ENCODE measurements at regions not wholly inside any gene's neighbourhood (a gene's known extent, or its start where the extent isn't known, plus 50 kb on each side); places are given as distances from the start of the nearest gene placed in this dataset.

DNA sequence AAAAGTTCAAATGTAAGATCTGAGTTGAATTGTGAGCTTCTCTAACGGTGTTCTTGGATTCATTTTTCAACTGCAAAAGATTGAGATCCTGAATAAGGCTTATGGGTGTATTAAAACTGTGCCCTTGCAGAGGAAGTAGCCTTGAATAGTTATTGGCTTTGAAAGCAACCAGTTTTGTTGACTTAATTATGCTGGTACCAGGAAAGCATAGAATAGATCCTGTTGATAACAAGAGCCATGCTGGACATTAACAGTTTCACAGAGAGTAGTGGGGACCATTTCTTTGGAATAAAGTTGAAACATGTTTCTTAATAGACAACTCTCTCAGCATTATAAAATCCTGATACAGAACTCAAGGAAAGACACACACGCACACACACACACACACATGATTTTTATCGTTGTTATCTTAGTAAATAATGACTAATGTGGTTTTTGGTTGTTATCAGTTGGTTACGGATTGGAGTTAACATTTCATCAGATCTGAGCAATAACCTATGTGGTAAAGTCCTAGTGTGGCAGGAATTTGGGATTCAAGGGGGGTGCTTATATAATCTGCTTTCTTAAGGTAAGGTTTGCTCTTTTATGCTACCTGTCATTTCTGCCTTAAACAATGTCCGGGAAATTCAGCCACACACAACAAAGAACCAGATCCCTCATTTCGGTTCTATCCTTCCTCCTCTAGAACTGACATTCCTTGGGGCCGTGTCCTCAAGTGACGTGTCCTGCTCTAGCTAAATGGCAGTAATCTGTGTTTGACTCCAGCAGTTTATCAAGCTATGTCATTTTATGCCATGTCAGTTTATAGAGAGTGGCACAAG lies 330.9 kb downstream of the CHRM3 start:
- H3K27ac ChIP-seq = no peak overlapping the region
- in situ Hi-C loops (cut with MboI; ENCODE audit: low pct_unique_long_range_greater_than_20kb in 2 of 9, low sequenced_read_pairs in 9 of 9, unreplicated experiment in 9 of 9) = no loop called here
- no peak overlapping the region for H3K4me3 ChIP-seq
- H3K4me1 ChIP-seq (replicated peaks in 1 of 2) = peaks cover 0 to 3% of the 10 kb centered on the region in 2 donors
- 10 to 100% (median 91%) methylated on average over 1 to 8 of the region's 8 CpGs; no CpG with 5 or more reads in 1 of the 10 experiments for WGBS, 10 experiments
- ATAC-seq (replicated peaks in 6 of 8) = no peak

DNA sequence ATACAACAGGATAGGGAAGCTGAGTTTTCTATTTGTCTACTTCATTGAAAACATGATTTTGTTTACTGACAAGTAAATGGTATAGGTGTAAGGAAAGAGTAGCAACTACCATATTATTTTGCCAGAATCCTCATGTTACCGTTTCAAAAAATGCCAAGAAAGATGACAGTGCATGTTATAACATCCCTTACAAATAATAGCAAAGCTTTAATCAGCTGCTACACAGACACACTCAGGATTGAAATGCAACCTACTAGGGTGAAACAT lies 331.5 kb downstream of the CHRM3 start:
- in situ Hi-C loops (cut with MboI; ENCODE audit: low pct_unique_long_range_greater_than_20kb in 2 of 9, low sequenced_read_pairs in 9 of 9, unreplicated experiment in 9 of 9) = no loop called here
- 0 to 100% (median 86%) methylated on average over 1 of the region's 1 CpG for WGBS, 10 experiments
- Histone ChIP-seq H3K4me3 (no peak overlapping the region), H3K4me1 (replicated peaks in 1 of 2) (peaks cover 0 to 3% of the 10 kb centered on the region in 2 donors), H3K27ac (no peak overlapping the region)
- ATAC-seq (replicated peaks in 6 of 8) = no peak

DNA sequence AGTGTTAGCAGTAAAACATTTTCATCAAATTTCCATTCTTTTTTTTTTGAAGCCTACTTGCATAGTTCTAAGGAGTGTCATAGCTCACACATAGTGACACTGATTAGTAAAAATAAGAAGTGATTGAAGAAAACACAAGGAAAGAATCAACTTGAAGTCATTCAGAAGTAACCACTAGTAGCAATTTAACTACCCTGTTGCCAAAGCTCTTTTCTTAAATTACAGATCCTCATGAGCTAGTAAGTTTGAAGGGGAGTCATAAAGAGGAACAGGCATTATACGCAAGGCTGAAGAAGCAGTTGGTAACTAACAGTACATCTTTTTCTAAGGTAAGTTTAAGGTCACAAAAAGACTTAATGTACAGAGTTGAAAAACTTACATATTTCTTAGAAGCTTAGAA lies 332.2 kb downstream of the CHRM3 start:
- WGBS, 10 experiments = 57 to 100% (median 90%) methylated on average over 1 of the region's 1 CpG; no CpG with 5 or more reads in 2 of the 10 experiments
- in situ Hi-C loops (cut with MboI; ENCODE audit: low pct_unique_long_range_greater_than_20kb in 2 of 9, low sequenced_read_pairs in 9 of 9, unreplicated experiment in 9 of 9) = no loop called here

DNA sequence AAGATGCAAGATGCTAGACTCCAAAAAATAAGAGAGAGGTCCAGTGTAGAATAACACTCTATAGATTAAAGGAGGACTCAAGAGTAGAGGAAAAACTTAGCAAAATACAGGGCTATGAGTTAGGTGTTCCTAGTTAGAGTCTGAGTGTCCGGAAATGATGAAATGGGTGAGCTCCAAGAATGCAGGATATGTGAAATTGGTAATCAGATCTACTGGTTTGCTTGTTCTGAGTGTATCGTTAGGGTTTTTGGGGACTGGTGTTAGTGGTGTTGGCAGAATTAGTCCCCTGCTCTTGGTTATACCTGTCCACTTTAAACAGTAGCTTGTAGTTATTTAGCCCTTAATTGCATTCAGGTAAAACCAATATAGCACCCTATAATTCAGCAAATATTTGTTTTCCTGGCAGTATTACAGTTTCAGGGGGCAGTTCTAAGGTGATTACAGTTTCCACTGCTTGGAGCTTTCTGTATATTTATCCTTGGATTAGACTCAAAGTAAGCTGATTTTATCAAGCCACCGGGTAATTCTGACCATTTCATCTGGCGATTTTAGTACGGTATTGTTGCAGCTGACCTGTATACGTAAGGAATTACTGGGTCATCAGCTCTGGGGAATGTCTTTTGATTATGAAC lies 332.7 kb downstream of the CHRM3 start:
- Histone ChIP-seq H3K27ac (no peak overlapping the region), H3K4me3 (no peak overlapping the region), H3K4me1 (replicated peaks in 1 of 2) (peaks cover 0 to 3% of the 10 kb centered on the region in 2 donors)
- WGBS, 10 experiments = 41 to 100% (median 72%) methylated on average over 1 to 6 of the region's 6 CpGs; no CpG with 5 or more reads in 1 of the 10 experiments
- in situ Hi-C loops (cut with MboI; ENCODE audit: low pct_unique_long_range_greater_than_20kb in 2 of 9, low sequenced_read_pairs in 9 of 9, unreplicated experiment in 9 of 9) = no loop called here
- ATAC-seq (replicated peaks in 6 of 8) = no peak

More for the DNA sequence above, 332.2 kb downstream of the CHRM3 start:
- Histone ChIP-seq H3K27ac (no peak overlapping the region), H3K4me1 (replicated peaks in 1 of 2) (peaks cover 0 to 3% of the 10 kb centered on the region in 2 donors), H3K4me3 (no peak overlapping the region)
- ATAC-seq (replicated peaks in 6 of 8) = no peak

DNA sequence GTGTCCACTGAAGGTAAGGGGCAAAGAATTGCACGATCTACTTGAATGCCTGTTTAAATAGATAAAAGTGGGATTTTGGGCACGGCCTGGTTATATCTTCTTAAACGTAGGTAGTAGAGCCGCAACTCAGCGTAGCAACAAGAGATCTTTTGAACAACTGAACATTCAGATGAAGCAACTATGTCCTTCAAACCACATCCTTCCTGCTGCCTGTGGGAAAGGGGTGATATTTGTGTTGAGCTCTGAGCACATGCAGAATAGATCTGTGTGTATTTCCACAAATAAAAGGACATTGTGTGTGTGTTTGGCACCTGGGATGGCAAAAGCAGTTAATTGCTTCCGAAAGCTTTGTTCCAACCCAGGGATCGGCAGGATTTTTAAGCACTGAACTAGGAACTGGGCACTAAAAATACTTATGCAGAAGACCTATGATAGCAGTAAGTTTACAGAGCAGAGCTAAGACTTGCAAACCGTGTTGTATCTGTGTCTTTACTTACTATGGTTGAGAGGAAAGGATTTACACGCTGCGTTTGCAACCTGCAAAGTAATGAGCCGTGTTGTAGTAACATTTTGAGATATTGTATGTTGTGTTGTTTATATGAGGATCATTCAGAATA lies 333.4 kb downstream of the CHRM3 start:
- Histone ChIP-seq H3K4me1 (replicated peaks in 1 of 2) (peaks cover 0 to 3% of the 10 kb centered on the region in 2 donors), H3K4me3 (no peak overlapping the region), H3K27ac (no peak overlapping the region)
- 0 to 95% (median 87%) methylated on average over 4 to 11 of the region's 11 CpGs for WGBS, 10 experiments
- in situ Hi-C loops (cut with MboI; ENCODE audit: low pct_unique_long_range_greater_than_20kb in 2 of 9, low sequenced_read_pairs in 9 of 9, unreplicated experiment in 9 of 9) = no loop called here
- no peak for ATAC-seq (replicated peaks in 6 of 8)

DNA sequence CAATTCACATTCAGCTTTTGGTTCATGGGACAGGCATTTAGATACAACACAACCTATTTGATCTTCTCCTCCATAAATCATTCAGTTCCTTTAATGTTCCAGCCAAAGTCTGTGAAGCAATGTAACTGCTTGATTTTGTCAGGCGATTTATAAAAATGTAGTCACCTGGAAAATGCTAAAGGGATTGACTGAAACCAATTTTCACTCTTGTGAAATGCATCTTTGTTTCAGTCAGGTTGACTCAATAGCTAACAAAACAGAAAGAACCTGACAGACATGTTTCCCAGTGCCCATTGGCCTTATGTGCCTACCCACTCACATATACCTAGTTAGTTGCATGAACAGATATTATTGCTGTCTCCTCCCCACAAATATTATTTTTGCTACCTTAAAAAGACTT lies 335.7 kb downstream of the CHRM3 start:
- WGBS, 10 experiments = 0 to 100% (median 83%) methylated on average over 1 of the region's 1 CpG; no CpG with 5 or more reads in 3 of the 10 experiments
- Histone ChIP-seq H3K27ac (no peak overlapping the region), H3K4me1 (replicated peaks in 1 of 2) (peaks cover 19 to 25% of the 10 kb centered on the region in 2 donors), H3K4me3 (no peak overlapping the region)
- in situ Hi-C loops (cut with MboI; ENCODE audit: low pct_unique_long_range_greater_than_20kb in 2 of 9, low sequenced_read_pairs in 9 of 9, unreplicated experiment in 9 of 9) = no loop called here
- no peak for ATAC-seq (replicated peaks in 6 of 8)

DNA sequence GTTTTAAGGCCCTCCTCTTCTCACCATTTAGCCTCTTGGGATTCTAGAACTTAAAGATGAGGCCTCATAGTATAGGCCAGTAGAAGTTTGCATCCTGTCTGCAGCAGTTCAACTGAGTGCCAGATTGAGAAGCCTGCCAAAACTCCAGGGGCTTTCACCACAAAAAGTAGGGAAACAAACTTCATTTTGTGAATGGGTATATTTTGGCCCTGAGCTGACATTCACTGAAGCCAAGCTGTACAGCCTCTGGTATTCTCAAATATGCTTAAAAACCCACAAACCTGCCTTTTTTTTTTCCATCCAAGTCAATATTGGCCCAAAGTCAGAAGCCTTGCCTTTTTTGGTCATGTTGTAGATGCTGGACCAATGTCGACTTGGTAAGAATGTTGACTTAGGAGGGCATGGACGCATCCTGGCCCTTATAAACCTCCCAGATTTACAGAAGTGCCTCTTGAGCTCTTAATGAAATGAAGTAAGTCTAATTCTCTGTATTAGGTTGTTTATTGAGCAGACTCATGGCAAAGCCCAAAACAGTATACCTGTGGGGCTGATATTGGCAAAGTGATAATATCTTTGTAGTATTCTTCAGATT lies 337.5 kb downstream of the CHRM3 start:
- no peak overlapping the region for H3K4me3 ChIP-seq
- ATAC-seq (replicated peaks in 6 of 8) = peak in 1 of 8 experiments; percentile 17
- H3K4me1 ChIP-seq (replicated peaks in 1 of 2) = peaks cover 19 to 27% of the 10 kb centered on the region in 2 donors
- in situ Hi-C loops (cut with MboI; ENCODE audit: low pct_unique_long_range_greater_than_20kb in 2 of 9, low sequenced_read_pairs in 9 of 9, unreplicated experiment in 9 of 9) = no loop called here
- no peak overlapping the region for H3K27ac ChIP-seq
- 14 to 100% (median 82%) methylated on average over 1 to 2 of the region's 2 CpGs; no CpG with 5 or more reads in 3 of the 10 experiments for WGBS, 10 experiments

DNA sequence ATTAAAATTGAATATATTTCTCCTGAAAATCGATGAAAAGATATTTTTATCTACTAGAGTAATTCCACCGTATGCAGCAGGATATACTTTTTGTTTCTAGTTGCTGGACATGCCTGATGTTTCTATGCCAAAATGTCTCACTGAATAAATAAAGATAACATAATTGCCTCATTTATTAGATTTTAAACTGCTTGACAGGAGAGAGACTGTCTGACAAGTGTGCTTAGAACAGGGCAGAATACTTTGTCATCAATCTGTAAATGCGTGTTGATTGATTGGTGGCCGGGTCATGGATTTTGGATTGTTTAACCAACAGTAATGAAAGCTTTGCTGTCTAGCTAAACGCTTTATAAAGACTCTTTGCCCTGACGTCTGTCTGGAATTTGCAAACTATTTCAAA lies 339.0 kb downstream of the CHRM3 start:
- no peak overlapping the region for H3K4me3 ChIP-seq
- peaks cover 19 to 27% of the 10 kb centered on the region in 2 donors for H3K4me1 ChIP-seq (replicated peaks in 1 of 2)
- 2 to 100% (median 75%) methylated on average over 1 to 6 of the region's 6 CpGs for WGBS, 10 experiments
- in situ Hi-C loops (cut with MboI; ENCODE audit: low pct_unique_long_range_greater_than_20kb in 2 of 9, low sequenced_read_pairs in 9 of 9, unreplicated experiment in 9 of 9) = loop anchor here in 1 of 9 experiments (25.0 kb wide), 1 partner anchor 88 kb away; no protein-coding TSS in a partner anchor
- ATAC-seq (replicated peaks in 6 of 8) = no peak
- no peak overlapping the region for H3K27ac ChIP-seq

DNA sequence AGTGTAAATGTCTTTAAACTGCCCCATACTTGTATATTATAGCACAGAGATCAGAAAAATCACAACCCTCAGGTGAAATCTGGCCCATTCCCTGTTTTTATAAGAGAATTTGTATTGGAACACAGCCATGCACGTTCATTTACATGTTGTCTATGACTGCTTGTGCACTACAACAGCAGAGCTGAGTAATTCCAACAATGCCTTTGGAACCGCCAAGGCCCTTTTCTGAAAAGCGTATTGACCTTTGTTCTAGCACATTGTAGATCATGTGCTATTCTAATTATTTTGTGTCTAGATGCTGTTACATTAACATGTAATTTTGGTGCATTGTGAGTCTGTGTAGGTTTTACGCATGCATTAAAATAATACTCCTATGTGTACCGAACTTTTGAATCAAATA lies 339.6 kb downstream of the CHRM3 start:
- Histone ChIP-seq H3K4me1 (replicated peaks in 1 of 2) (peaks cover 19 to 29% of the 10 kb centered on the region in 2 donors), H3K27ac (no peak overlapping the region), H3K4me3 (no peak overlapping the region)
- WGBS, 10 experiments = 10 to 89% (median 79%) methylated on average over 1 to 5 of the region's 5 CpGs; no CpG with 5 or more reads in 1 of the 10 experiments
- ATAC-seq (replicated peaks in 6 of 8) = peak in 5 of 8 experiments; percentile 86 to 96 (median 91)
- in situ Hi-C loops (cut with MboI; ENCODE audit: low pct_unique_long_range_greater_than_20kb in 2 of 9, low sequenced_read_pairs in 9 of 9, unreplicated experiment in 9 of 9) = loop anchor here in 1 of 9 experiments (25.0 kb wide), 1 partner anchor 89 kb away; no protein-coding TSS in a partner anchor

DNA sequence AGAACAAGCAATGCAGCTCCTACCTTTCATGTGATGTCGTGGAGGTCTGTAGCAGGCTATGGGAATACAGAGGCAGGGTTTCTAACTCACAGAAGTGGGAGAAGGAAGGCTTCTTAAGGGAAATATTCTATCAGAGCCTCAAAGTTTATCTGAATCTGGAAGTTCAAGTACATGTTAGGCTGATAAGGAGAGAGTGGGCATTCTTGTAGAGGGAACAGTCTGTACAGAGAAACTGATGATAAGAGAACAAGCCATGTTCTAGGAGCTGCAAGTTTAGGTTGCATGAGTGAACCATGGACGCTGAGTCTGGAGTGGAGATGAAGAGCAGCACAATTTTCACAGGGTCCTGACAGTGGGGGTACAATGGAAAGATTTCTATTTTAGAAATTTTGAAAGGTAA lies 344.0 kb downstream of the CHRM3 start:
- in situ Hi-C loops (cut with MboI; ENCODE audit: low pct_unique_long_range_greater_than_20kb in 2 of 9, low sequenced_read_pairs in 9 of 9, unreplicated experiment in 9 of 9) = loop anchor here in 1 of 9 experiments (25.0 kb wide), 1 partner anchor 93 kb away; no protein-coding TSS in a partner anchor
- WGBS, 10 experiments = 20 to 100% (median 80%) methylated on average over 1 to 2 of the region's 2 CpGs; no CpG with 5 or more reads in 1 of the 10 experiments
- Histone ChIP-seq H3K27ac (no peak overlapping the region), H3K4me3 (no peak overlapping the region), H3K4me1 (replicated peaks in 1 of 2) (peaks cover 18 to 32% of the 10 kb centered on the region in 2 donors)
- no peak for ATAC-seq (replicated peaks in 6 of 8)

DNA sequence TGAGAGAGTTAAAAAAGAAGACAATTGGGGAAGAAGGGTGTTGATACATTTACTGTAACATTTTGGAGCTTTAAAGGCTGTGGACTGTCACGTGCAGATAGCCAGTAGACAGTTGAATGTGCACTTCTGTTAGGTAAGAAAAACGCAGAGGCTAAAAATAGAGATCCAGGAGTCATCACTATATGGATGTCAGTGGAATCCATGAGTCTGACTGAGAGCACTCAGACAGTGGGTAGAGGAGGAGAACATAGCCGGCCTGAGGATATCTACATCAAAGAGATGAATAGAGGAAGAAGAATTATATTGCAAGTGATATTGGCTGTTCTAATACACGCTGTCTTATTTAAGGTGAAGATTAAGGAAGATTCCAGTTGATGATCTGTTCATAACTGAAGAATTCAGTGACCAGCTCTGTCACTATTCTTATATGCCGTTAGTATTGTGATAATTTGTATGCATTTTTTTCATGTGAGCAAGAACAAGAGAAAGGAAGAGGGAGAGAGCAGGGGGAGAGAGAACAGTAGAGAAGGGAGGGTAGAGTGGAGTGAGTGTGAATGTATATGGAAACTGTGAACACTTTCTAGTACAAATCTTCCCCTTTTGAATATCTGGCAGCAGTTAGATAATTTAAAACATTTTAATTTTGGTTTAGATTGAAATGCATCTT lies 344.8 kb downstream of the CHRM3 start:
- Histone ChIP-seq H3K27ac (no peak overlapping the region), H3K4me1 (replicated peaks in 1 of 2) (peaks cover 17 to 32% of the 10 kb centered on the region in 2 donors), H3K4me3 (no peak overlapping the region)
- in situ Hi-C loops (cut with MboI; ENCODE audit: low pct_unique_long_range_greater_than_20kb in 2 of 9, low sequenced_read_pairs in 9 of 9, unreplicated experiment in 9 of 9) = loop anchor here in 1 of 9 experiments (25.0 kb wide), 1 partner anchor 94 kb away; no protein-coding TSS in a partner anchor
- ATAC-seq (replicated peaks in 6 of 8) = peak in 5 of 8 experiments; percentile 69 to 84 (median 74)
- WGBS, 10 experiments = 4 to 87% (median 70%) methylated on average over 1 to 5 of the region's 5 CpGs; no CpG with 5 or more reads in 1 of the 10 experiments

DNA sequence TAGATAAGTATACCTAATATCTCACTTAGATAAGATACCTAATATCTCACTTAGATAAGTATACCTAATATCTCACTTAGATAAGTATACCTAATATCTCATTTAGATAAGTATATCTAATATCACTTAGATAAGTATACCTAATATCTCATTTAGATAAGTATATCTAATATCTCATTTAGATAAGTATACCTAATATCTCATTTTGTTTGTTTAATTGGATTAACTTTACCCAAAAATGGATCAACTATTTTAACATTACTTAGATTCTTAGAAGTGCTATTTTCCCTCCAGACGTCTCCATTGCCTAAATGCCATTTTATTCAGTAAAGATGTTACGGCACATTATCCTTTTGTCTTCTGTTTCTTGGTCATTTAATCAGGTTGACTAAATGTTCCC lies 346.4 kb downstream of the CHRM3 start:
- ATAC-seq (replicated peaks in 6 of 8) = no peak
- WGBS, 10 experiments = 0 to 100% (median 54%) methylated on average over 1 to 2 of the region's 2 CpGs; no CpG with 5 or more reads in 3 of the 10 experiments
- in situ Hi-C loops (cut with MboI; ENCODE audit: low pct_unique_long_range_greater_than_20kb in 2 of 9, low sequenced_read_pairs in 9 of 9, unreplicated experiment in 9 of 9) = loop anchor here in 1 of 9 experiments (25.0 kb wide), 1 partner anchor 95 kb away; no protein-coding TSS in a partner anchor
- Histone ChIP-seq H3K27ac (no peak overlapping the region), H3K4me3 (no peak overlapping the region), H3K4me1 (replicated peaks in 1 of 2) (peaks cover 11 to 25% of the 10 kb centered on the region in 2 donors)

Measured in motor neuron (in vitro differentiated cells).